ENCODE measurements at regions not wholly inside any gene's neighbourhood (a gene's known extent, or its start where the extent isn't known, plus 50 kb on each side); places are given as distances from the start of the nearest gene placed in this dataset.
"Not testable (repeated sequence)": the region's sequence is repeated elsewhere in the genome, so short reads cannot be mapped to it uniquely, and the experiment has no call there.

DNA sequence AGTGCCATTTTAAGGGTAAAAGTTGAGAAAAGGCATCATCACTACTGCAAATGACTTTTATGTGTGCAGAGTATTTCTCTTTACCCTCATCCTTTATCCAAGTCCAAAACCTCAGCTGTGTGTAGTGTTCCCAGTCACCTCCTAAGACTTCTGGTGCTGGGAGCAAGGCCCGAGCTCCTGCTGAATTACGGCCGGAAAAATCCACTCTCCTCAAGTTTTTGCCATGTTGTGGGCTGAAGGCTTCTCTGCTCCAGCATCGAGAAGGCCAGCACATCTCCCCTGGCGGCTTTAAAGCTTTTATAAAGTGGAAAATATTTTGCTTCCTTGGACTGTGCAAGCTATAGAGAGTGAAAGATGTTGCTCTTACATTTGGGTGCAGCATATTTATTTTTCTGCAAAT, 153.2 kb upstream of the THBS2 start:
- Histone ChIP-seq H3K9me3 (ENCODE audit: control insufficient read depth, low read length) (no peaks in the 10 kb centered on the region), H3K27ac (ENCODE audit: low read length) (no peak overlapping the region), H3K4me1 (ENCODE audit: control insufficient read depth, insufficient read depth, low read length) (no peaks in the 10 kb centered on the region), H3K4me3 (ENCODE audit: low read length) (no peak overlapping the region), H3K27me3 (ENCODE audit: control insufficient read depth, insufficient read depth) (no peaks in the 10 kb centered on the region)
- 78% methylated on average over 5 of the region's 5 CpGs for WGBS
- DNase-seq (no peak), ATAC-seq (no peak)
- intact Hi-C loops (cut with DNase I): no loop called here

DNA sequence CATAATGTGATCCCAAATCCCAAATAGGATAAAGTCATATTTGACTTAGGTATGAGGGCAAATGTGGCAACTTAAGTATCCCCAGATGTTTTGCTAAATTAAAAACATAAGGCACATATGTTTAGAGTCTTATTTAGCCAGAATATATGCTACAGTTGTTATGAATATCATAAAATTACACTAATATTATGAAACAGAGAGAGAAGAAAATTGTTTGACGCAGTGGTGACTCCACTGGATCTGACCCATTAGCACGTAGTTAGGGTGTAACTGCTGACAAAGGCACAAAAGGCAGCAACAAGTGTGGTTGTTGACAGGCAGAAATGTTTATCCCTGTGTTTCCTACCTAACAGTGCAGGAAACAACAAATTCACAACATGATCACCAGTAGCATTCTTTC, 152.4 kb upstream of the THBS2 start:
- Histone ChIP-seq H3K4me1 (ENCODE audit: control insufficient read depth, insufficient read depth, low read length) (no peaks in the 10 kb centered on the region), H3K27me3 (ENCODE audit: control insufficient read depth, insufficient read depth) (no peaks in the 10 kb centered on the region), H3K9me3 (ENCODE audit: control insufficient read depth, low read length) (no peaks in the 10 kb centered on the region), H3K27ac (ENCODE audit: low read length) (no peak overlapping the region), H3K4me3 (ENCODE audit: low read length) (no peak overlapping the region)
- intact Hi-C loops (cut with DNase I): no loop called here
- ATAC-seq (no peak), DNase-seq (no peak)
- WGBS: 93% methylated on average over 2 of the region's 2 CpGs

DNA sequence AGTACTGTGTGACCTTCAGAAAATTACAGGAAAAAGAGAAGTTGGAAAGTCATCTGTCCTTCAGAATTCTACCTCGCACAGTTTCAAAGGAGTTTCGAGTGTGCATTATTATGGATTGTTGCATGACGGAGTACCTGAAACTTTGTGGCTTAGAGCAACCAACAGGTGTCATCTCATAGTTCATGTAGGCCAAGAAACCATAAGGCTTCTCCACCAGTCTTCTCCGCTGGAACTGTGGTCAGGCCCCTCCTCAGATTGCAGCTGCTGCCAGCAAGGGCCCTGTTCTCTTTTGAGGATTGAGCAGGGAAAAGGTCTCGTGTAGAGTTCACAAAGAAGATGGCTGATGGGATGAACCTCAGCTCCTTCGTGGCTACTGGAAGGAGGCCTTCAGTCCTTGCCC, 151.2 kb upstream of the THBS2 start:
- intact Hi-C loops (cut with DNase I): no loop called here
- 94% methylated on average over 6 of the region's 6 CpGs for WGBS

DNA sequence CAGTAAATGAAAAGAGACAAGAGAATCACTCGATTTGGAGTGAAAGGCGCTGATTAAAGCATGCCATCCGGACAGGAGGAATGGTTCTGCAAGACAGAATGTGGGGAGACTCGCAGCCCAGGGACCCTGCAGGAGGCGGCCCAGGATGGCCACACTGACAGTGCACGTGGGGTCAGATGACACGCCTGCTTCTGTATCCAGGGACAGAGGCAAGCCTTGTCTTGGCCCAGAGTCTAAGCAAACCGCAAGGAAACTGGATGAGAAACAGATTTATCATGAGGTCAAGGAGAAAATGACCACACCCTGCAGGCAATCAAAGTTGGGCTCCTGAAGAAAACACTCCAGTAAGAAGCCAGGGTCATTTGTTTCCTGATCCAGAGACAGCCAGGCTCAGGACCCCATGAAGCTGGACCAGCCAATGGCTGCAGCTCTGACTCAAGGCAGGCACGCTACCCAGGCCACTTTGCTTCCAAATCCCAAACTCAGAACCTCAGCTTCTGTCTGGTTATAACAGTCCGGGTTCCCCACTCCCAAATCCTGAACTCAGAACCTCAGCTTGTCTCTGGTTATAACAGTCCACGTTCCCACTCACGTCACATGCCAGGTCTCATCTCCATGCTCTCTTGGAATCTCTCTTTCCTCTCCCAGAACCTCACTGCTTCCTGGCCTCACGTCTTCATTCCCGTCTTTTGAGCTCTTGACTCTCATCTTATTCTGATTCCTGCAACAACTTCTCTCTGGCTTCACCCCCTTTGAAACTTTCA, 144.9 kb upstream of the THBS2 start:
- DNase-seq (no peak), ATAC-seq (no peak)
- WGBS: 75% methylated on average over 14 of the region's 14 CpGs
- H3K4me3 ChIP-seq (ENCODE audit: low read length): no peak overlapping the region
- no peak overlapping the region for H3K27ac ChIP-seq (ENCODE audit: low read length)
- no peaks in the 10 kb centered on the region for H3K9me3 ChIP-seq (ENCODE audit: control insufficient read depth, low read length)
- no peaks in the 10 kb centered on the region for H3K27me3 ChIP-seq (ENCODE audit: control insufficient read depth, insufficient read depth)
- intact Hi-C loops (cut with DNase I): no loop called here
- no peaks in the 10 kb centered on the region for H3K4me1 ChIP-seq (ENCODE audit: control insufficient read depth, insufficient read depth, low read length)

More for the DNA sequence above, 151.2 kb upstream of the THBS2 start:
- Histone ChIP-seq H3K27ac (ENCODE audit: low read length) (no peak overlapping the region), H3K9me3 (ENCODE audit: control insufficient read depth, low read length) (no peaks in the 10 kb centered on the region), H3K27me3 (ENCODE audit: control insufficient read depth, insufficient read depth) (no peaks in the 10 kb centered on the region), H3K4me3 (ENCODE audit: low read length) (no peak overlapping the region), H3K4me1 (ENCODE audit: control insufficient read depth, insufficient read depth, low read length) (no peaks in the 10 kb centered on the region)
- no peak for DNase-seq
- ATAC-seq: no peak

DNA sequence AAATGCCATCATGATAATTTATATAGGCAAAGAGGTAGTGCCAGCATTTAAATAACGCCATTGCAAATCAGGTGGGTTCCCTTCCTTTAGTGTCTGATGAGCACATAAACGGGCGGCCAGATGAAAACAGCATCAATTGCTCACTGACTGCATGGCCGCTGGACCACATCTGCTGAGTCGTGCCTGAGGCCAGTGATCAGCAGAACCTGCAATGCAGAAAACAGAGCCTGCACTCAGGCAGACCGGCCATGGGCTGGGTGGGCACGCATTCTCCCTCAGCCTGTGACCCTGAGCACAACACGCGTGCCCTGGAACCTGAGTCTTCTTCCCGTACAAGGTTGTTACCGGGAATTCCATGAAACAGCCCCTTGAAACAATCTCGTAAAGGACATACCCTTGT, 144.0 kb upstream of the THBS2 start:
- H3K9me3 ChIP-seq (ENCODE audit: control insufficient read depth, low read length): no peaks in the 10 kb centered on the region
- H3K27ac ChIP-seq (ENCODE audit: low read length): no peak overlapping the region
- H3K4me1 ChIP-seq (ENCODE audit: control insufficient read depth, insufficient read depth, low read length): no peaks in the 10 kb centered on the region
- intact Hi-C loops (cut with DNase I): no loop called here
- H3K4me3 ChIP-seq (ENCODE audit: low read length): no peak overlapping the region
- no peaks in the 10 kb centered on the region for H3K27me3 ChIP-seq (ENCODE audit: control insufficient read depth, insufficient read depth)
- WGBS: 85% methylated on average over 12 of the region's 12 CpGs
- DNase-seq: no peak
- ATAC-seq: no peak

DNA sequence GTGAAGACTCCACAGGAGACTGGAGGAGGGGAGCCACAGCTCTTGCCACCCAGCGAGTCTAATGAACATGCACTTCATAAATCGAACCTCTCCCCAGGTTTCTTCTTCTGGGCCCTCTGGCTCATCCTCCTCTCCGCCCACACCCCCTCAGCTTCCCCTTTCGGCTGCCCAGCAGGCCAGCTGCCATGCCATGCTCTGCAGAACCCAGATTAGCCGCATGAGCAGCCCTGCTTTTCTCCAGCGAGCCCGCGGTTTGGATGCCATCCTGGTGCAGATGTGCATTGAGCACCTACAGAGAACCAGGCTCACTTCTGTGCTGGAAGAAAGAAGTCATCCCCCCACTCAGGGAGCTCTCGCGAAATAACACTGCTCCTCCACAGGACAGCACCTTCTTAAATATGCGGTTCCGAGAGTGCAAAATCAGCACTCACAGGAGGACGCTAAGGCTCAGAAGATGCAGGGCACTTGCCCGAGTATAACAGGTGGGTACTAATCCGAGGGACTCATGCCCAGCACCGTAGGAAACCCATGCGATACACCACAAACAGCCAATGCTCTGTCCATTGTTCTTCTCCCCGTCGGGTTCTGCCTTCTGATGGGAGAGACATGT, 143.0 kb upstream of the THBS2 start:
- intact Hi-C loops (cut with DNase I): no loop called here
- 87% methylated on average over 19 of the region's 19 CpGs for WGBS

DNA sequence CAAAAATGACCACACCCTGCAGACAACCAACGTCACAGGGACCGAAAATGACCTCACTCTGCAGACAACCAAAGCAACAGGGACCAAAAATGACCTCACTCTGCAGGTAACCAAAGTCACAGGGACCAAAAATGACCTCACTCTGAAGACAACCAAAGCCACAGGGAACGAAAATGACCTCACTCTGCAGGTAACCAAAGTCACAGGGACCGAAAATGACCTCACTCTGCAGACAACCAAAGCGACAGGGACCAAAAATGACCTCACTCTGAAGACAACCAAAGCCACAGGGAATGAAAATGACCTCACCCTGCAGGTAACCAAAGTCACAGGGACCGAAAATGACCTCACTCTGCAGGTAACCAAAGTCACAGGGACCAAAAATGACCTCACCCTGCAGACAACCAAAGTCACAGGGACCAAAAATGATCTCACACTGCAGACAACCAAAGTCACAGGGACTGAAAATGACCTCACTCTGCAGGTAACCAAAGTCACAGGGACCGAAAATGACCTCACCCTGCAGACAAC, 142.4 kb upstream of the THBS2 start:
- H3K27ac ChIP-seq (ENCODE audit: low read length); H3K4me3 ChIP-seq (ENCODE audit: low read length); H3K4me1 ChIP-seq (ENCODE audit: control insufficient read depth, insufficient read depth, low read length); ATAC-seq; intact Hi-C loops (cut with DNase I); DNase-seq; H3K27me3 ChIP-seq (ENCODE audit: control insufficient read depth, insufficient read depth); H3K9me3 ChIP-seq (ENCODE audit: control insufficient read depth, low read length): not testable (repeated sequence)
- WGBS: 66% methylated on average over 7 of the region's 7 CpGs

More for the DNA sequence above, 143.0 kb upstream of the THBS2 start:
- Histone ChIP-seq H3K4me3 (ENCODE audit: low read length) (no peak overlapping the region), H3K4me1 (ENCODE audit: control insufficient read depth, insufficient read depth, low read length) (no peaks in the 10 kb centered on the region), H3K27ac (ENCODE audit: low read length) (no peak overlapping the region), H3K9me3 (ENCODE audit: control insufficient read depth, low read length) (no peaks in the 10 kb centered on the region), H3K27me3 (ENCODE audit: control insufficient read depth, insufficient read depth) (no peaks in the 10 kb centered on the region)
- ATAC-seq (no peak), DNase-seq (no peak)

DNA sequence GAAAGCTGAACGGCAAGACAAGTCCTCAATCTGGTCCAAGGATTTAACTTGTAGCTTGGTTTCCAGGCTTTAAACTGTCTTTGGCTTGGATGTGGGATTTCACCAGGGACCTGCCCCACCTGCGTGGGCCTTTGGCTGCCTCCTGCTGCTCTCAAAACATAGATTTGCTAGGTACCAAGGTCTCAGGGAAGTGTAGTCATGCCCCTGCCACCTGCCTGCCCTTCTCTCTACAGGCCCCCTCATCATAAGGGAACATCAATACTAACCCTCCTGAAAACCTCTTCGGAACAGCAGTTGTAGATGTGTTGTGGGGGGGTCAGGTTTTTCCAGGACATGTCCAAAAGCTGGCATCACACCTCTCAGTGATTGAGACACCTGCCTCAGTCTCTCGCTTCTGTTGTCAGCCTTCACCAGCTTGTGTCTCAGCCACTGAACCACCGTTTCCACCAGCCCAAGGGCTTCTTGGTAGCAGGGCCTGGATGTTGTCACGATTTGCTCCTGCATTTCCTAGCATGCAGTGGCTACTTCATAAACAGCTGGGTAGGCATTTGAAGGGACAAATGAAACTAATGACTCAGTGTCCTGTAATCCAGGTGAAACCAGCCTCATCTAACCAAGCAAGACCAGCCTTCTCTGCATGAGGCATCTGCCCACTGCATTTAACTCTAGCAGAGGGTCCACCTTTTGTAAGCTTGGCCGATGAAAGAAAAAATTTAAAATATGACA, 141.6 kb upstream of the THBS2 start:
- Histone ChIP-seq H3K4me3 (ENCODE audit: low read length) (no peak overlapping the region), H3K4me1 (ENCODE audit: control insufficient read depth, insufficient read depth, low read length) (no peaks in the 10 kb centered on the region), H3K9me3 (ENCODE audit: control insufficient read depth, low read length) (no peaks in the 10 kb centered on the region), H3K27ac (ENCODE audit: low read length) (no peak overlapping the region), H3K27me3 (ENCODE audit: control insufficient read depth, insufficient read depth) (no peaks in the 10 kb centered on the region)
- DNase-seq: no peak
- 88% methylated on average over 7 of the region's 7 CpGs for WGBS
- intact Hi-C loops (cut with DNase I): no loop called here
- no peak for ATAC-seq

DNA sequence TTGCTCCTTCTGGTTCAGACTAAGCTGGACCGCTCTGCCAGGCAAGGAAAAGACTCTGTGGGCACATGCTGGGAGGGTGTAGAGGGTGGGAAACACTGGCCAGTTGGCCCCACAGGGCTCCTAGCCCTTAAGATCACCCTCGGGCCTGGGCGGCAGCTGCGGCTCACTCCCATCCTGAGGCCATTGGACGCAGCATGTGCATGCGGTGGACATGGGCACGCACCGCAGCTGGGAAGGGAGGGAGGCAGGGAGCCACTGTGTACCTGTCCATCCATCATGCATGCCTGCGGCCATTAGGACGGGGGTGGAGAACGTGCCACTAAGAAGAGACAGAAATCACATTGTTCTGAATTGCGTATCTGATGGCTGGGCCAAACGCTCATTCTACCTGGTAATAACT, 140.1 kb upstream of the THBS2 start:
- 87% methylated on average over 13 of the region's 13 CpGs for WGBS
- no peak for DNase-seq
- Histone ChIP-seq H3K4me3 (ENCODE audit: low read length) (no peak overlapping the region), H3K27me3 (ENCODE audit: control insufficient read depth, insufficient read depth) (no peaks in the 10 kb centered on the region), H3K4me1 (ENCODE audit: control insufficient read depth, insufficient read depth, low read length) (no peaks in the 10 kb centered on the region), H3K9me3 (ENCODE audit: control insufficient read depth, low read length) (no peaks in the 10 kb centered on the region), H3K27ac (ENCODE audit: low read length) (no peak overlapping the region)
- no peak for ATAC-seq
- intact Hi-C loops (cut with DNase I): no loop called here

DNA sequence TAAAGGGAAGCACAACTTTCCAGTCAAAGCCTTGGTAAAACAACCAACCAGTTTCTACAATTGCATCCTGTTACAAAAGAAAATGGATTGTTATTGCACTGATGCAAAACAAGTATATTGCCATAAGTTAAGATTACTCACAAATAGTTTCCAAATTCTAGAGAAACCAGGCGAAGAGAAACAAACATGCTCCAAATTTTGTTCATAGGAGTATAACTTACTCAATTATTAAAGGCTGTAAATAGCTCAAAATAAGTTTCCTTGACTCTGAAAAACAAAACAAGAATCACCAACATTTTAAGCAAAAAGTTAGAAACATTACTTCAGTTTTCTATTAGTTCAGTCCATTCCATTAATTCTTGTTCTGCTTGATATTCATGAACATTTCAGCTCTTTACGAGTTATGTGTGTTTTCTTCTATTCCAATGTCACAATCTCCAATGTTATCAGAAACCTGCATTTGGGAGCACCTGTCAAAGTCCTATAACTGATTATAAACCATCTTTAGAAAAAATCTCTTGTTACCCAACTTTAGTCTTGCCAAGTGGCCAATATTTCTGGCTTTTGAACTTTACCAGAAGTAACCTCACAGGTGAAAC, 137.9 kb upstream of the THBS2 start:
- DNase-seq: no peak
- WGBS: 84% methylated on average over 2 of the region's 2 CpGs
- no peak for ATAC-seq
- Histone ChIP-seq H3K9me3 (ENCODE audit: control insufficient read depth, low read length) (no peaks in the 10 kb centered on the region), H3K27ac (ENCODE audit: low read length) (no peak overlapping the region), H3K4me1 (ENCODE audit: control insufficient read depth, insufficient read depth, low read length) (no peaks in the 10 kb centered on the region), H3K4me3 (ENCODE audit: low read length) (no peak overlapping the region), H3K27me3 (ENCODE audit: control insufficient read depth, insufficient read depth) (no peaks in the 10 kb centered on the region)
- intact Hi-C loops (cut with DNase I): no loop called here

Measured in right cardiac atrium (tissue), 5 donors.